HG03442 (cell line): ENCODE measurements at regions not wholly inside any gene's neighbourhood (a gene's known extent, or its start where the extent isn't known, plus 50 kb on each side); places are given as distances from the start of the nearest gene placed in this dataset.
"Not testable (repeated sequence)": the region's sequence is repeated elsewhere in the genome, so short reads cannot be mapped to it uniquely, and the experiment has no call there.

Experiments
- ATAC-seq: cut with Tn5 transposase; IDR thresholded peaks from one replicate; pipeline ENCODE4 v1.9.1; 2021; ENCODE audit warnings: mild to moderate bottlenecking, moderate library complexity; ENCODE audit not compliant: unreplicated experiment

GRCh38 chr5:19247302-19247701 is 740.7 kb downstream of the CDH18 start:
- no peak for ATAC-seq

- ATAC-seq = no peak
These were observed 732.0 kb downstream of the CDH18 start for GRCh38 chr5:19256036-19256435.

DNA sequence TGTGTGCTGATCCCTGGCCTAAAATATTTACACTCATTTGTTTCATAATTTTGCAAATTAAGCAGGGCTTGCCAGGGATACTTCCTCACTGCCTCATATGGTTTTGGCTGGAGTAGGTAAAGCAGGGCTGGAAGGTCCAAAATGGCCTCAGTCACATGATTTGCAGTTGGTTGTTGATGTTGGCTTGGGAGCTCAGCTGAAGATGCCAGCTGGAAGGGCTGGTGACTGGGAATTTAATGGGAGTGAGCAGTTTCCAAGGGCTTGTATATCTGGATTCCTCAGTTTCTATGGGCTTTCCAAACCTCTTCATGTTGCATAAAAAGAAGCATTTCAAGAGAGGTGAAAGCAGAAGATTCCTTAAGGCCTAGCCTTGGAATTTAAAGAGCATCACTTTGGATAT is 729.3 kb downstream of the CDH18 start:
- no peak for ATAC-seq

DNA sequence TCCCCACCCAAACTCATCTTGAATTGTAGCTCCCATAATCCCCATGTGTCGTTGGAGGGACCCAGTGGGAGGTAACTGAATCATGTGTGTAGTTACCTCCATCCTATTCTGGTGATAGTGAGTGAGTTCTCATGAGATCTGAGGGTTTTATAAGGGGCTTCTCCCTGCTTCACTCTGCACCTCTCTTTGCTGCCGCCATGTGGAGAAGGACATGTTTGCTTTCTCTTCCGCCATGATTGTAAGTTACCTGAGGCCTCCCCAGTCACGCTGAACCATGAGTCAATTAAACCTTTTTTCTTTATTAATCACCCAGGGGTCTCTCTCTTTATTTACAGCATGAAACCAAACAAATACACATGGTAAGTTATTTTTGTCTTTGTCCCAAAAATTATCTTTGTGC is 726.1 kb downstream of the CDH18 start:
- no peak for ATAC-seq

DNA sequence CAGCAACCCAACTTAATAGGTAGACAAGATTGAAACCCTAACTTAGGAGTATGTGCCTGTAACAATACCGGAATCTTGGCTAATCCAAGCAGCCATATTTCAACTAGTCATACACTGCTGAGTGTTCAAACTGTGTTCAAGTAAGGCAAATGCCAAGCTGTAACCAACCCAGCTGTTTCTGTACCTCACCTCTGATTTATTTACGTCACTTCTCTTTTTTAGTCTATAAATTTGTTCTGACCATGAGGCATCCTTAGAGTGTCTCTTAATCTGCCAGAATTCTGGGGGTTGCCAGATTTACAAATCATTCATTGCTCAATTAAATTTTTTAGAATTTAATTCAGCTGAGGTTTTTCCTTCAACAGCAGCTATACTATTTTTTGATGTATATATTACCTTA is 723.2 kb downstream of the CDH18 start:
- no peak for ATAC-seq

GRCh38 chr5:19266791-19267190 is 721.2 kb downstream of the CDH18 start:
- ATAC-seq = no peak

DNA sequence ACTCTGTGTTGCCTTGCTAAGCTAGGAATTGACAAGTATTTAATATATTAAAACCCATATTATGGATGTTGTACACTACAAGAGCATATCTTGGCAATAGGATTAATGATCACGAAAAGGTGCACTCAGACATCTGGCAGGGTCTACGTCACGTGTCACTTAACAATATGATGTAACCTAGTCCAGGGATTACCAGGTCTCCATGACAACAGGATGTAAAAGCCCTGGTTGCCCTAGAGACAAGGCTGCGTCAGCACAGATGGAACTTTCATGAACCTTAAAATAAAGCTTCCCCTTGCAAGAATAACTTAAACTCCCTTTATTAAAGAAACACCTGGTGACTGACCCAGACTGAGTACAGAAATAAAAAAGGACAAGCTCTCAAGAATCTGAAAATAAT is 717.8 kb downstream of the CDH18 start:
- no peak for ATAC-seq

GRCh38 chr5:19274578-19274977 is 713.4 kb downstream of the CDH18 start:
- no peak for ATAC-seq

- ATAC-seq = no peak
These were observed 702.7 kb downstream of the CDH18 start for GRCh38 chr5:19285286-19285685.

DNA sequence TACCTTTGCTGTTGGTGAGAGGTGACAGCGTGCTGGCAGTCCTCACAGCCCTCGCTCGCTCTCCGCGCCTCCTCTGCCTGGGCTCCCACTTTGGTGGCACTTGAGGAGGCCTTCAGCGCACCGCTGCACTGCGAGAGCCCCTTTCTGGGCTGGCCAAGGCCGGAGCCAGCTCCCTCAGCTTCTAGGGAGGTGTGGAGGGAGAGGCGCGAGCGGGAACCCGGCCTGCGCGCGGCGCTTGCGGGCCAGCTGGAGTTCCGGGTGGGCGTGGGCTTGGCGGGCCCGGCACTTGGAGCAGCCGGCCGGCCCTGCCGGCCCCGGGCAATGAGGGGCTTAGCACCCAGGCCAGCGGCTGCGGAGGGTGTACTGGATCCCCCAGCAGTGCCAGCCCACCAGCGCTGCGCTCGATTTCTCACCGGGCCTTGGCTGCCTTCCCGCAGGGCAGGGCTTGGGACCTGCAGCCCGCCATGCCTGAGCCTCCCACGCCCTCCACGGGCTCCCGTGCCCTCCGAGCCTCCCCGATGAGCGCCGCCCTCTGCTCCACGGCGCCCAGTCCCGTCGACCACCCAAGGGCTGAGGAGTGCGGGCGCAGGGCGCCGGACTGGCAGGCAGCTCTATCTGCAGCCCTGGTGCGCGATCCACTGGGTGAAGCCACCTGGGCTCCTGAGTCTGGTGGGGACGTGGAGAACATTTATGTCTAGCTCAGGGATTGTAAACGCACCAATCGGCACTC is 700.3 kb downstream of the CDH18 start:
- ATAC-seq = not testable (repeated sequence)

DNA sequence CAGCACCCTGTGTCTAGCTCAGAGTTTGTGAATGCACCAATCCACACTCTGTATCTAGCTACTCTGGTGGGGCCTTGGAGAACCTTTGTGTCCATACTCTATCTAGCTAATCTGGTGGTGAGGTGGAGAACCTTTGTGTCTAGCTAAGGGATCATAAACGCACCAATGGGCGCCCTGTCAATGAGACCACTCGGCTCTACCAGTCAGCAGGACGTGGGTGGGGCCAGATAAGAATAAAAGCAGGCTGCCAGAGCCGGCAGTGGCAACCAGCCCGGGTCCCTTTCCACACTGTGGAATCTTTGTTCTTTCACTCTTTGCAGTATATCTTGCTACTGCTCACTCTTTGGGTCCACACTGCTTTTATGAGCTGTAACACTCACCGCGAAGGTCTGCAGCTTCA is 699.7 kb downstream of the CDH18 start:
- ATAC-seq = not testable (repeated sequence)

GRCh38 chr5:19297934-19298333 is 690.1 kb downstream of the CDH18 start:
- no peak for ATAC-seq

- ATAC-seq = no peak
These were observed 686.7 kb downstream of the CDH18 start for GRCh38 chr5:19301271-19301670.

DNA sequence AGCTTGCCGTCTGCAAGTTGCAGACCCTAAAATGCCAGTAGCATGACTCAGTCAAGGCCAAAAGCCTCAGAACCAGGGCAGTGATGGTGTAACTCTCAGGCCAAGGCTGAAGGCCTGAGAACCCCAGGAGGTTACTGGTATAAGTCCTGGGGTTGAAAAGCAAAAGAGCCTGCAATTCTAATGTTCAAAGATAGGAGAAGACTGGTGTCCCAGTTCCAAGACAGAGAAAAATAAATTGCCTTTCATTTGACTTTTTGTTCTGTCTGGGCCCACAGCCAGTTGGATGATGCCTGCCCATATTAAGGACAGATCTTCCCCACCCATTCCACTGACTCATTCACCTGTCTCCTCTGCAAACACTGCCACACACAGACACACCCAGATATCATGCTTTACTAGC is 673.2 kb downstream of the CDH18 start:
- no peak for ATAC-seq

GRCh38 chr5:19319252-19319651 is 668.7 kb downstream of the CDH18 start:
- no peak for ATAC-seq

GRCh38 chr5:19322716-19323485 is 665.1 kb downstream of the CDH18 start:
- peak; percentile 84 for ATAC-seq

DNA sequence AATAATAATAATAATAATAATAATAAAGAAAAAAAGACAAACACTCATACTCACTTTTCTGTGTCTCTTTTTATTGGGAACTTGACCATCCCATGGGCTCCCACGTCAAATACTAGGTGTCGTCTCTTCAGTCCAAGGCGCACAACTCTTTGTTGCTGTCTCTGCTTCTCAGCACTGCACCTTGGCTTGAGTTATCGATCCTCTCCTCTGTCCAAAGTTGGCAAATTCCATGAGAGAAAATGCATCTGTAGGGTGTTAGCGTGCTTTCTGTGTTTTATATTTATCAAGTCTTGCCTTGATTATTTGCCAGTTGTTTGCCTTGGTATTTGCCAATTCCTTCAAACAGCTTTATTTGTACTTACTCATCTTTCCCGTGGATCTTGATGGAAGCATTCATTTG is 653.7 kb downstream of the CDH18 start:
- ATAC-seq = no peak

- no peak for ATAC-seq
These were observed 645.1 kb downstream of the CDH18 start for GRCh38 chr5:19342942-19343341.

- ATAC-seq = no peak
These were observed 635.9 kb downstream of the CDH18 start for GRCh38 chr5:19352120-19352519.

DNA sequence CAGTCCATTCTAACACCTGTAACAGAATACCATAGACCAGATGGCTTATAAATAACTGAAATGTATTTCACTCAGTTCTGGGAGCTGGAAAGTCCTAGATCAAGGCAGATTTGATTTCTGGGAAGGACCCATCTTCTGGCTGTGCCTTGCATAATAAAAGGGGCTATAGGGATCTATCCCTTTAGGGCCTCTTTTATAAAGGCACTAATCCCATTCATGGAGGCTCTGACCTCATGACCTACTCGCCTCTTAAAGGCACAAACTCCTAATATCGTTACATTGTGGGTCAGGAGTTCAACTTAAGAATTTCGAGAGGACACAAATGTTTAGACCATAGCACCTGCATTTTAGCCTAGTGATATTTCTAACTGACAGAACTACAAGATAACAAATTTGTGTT is 619.0 kb downstream of the CDH18 start:
- ATAC-seq = no peak

- ATAC-seq = no peak
These were observed 618.4 kb downstream of the CDH18 start for GRCh38 chr5:19369561-19369960.

DNA sequence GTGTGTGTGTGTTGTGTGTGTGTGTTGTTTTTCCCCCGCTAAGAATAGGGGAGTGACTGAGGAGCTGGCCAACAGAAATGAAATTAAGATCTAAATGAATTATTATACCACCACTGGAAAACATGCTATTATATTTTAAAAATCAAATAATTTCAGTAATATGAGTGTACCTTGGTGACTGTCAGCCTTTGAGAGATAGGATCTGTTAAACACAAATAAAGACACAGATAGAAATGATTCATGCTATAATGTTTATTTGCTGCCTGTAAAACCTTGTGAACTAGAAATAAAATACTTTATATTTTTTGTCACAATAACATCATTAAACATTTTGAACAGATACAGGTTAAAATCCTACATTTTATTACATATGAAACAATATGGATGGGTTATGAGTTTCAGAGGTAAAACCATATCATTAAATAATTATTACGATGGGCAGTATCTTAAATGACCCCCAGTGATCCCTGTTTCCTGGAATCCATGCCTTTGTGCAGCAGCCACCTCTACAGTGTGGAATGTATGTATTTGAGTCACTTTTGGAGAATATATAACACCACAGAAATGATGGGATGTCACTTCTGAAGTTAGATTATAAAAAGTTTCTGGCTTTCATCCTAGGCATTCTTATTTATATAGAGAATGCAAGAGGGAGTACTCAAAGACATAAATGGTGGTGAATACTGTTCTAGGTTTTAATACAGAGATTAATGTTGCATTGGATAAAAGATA is 617.2 kb downstream of the CDH18 start:
- no peak for ATAC-seq
